Right lung (tissue), 2 donors: ENCODE measurements at regions not wholly inside any gene's neighbourhood (a gene's known extent, or its start where the extent isn't known, plus 50 kb on each side); places are given as distances from the start of the nearest gene placed in this dataset.

Experiments used
- DNase-seq, 2 donors: peaks; one replicate each; pipeline ENCODE4 v3.0.0-alpha.2; 2013

GRCh38 chr10:123573236-123574108, 92.7 kb upstream of the GPR26 start:
- DNase-seq, result no peak

GRCh38 chr10:123574109-123574698, 92.0 kb upstream of the GPR26 start:
- DNase-seq, result no peak

GRCh38 chr10:123575105-123575504, 91.0 kb upstream of the GPR26 start:
- DNase-seq, result no peak

- DNase-seq, result no peak
Observed at GRCh38 chr10:123576706-123577105, 89.4 kb upstream of the GPR26 start.

GRCh38 chr10:123577921-123578461, 88.2 kb upstream of the GPR26 start:
- no peak for DNase-seq

GRCh38 chr10:123578721-123579120, 87.4 kb upstream of the GPR26 start:
- no peak for DNase-seq

- no peak for DNase-seq
Observed at GRCh38 chr10:123579675-123580074, 86.5 kb upstream of the GPR26 start.

- no peak for DNase-seq
Observed at GRCh38 chr10:123580426-123580825, 85.7 kb upstream of the GPR26 start.

GRCh38 chr10:123581656-123582055, 84.5 kb upstream of the GPR26 start:
- no peak for DNase-seq

- peak; percentile 45 to 68 for DNase-seq
Observed at GRCh38 chr10:123582084-123582989, 83.8 kb upstream of the GPR26 start.

- peak; percentile 61 to 67 for DNase-seq
Observed at GRCh38 chr10:123583639-123584418, 82.3 kb upstream of the GPR26 start.

- DNase-seq, result no peak
Observed at GRCh38 chr10:123584419-123584775, 81.8 kb upstream of the GPR26 start.

GRCh38 chr10:123585477-123586445, 80.4 kb upstream of the GPR26 start:
- no peak for DNase-seq

- no peak for DNase-seq
Observed at GRCh38 chr10:123587110-123587509, 79.0 kb upstream of the GPR26 start.

GRCh38 chr10:123588386-123588914, 77.7 kb upstream of the GPR26 start:
- no peak for DNase-seq

GRCh38 chr10:123595661-123596060, 70.5 kb upstream of the GPR26 start:
- no peak for DNase-seq

- DNase-seq, result no peak
Observed at GRCh38 chr10:123597676-123598075, 68.5 kb upstream of the GPR26 start.

GRCh38 chr10:123599366-123599849, 66.7 kb upstream of the GPR26 start:
- DNase-seq, result no peak

GRCh38 chr10:123600177-123600576, 66.0 kb upstream of the GPR26 start:
- no peak for DNase-seq

GRCh38 chr10:123603130-123603529, 63.0 kb upstream of the GPR26 start:
- DNase-seq, result no peak
